MM.1S (cell line): ENCODE measurements at regions not wholly inside any gene's neighbourhood (a gene's known extent, or its start where the extent isn't known, plus 50 kb on each side); places are given as distances from the start of the nearest gene placed in this dataset.

Experiments used
- DNase-seq: peaks from one replicate; pipeline ENCODE4 v3.0.0-alpha.2; 2015
- H2AFZ ChIP-seq: fragments of 300-600 bp; sonication (generic); 2 replicates; pipeline ENCODE4 v1.6.0; 2016; ENCODE audit warnings: antibody characterized with exemption, low read length
- H3F3A ChIP-seq: fragments of 300-600 bp; sonication (generic); 2 replicates; pipeline ENCODE4 v1.6.1; 2016; ENCODE audit warnings: mild to moderate bottlenecking, antibody characterized with exemption, low read length, moderate library complexity, mixed read lengths; ENCODE audit not compliant: insufficient read depth
- H3K27ac ChIP-seq: fragments of 300-600 bp; sonication (generic); 2 replicates; pipeline ENCODE4 v1.5.1; 2016; ENCODE audit warnings: mild to moderate bottlenecking, low read length
- H3K27me3 ChIP-seq: fragments of 300-600 bp; sonication (generic); replicated peaks from 2 replicates; pipeline ENCODE4 v1.6.0; 2016; ENCODE audit warnings: low read length; ENCODE audit not compliant: insufficient read depth
- H3K36me3 ChIP-seq: fragments of 300-600 bp; sonication (generic); replicated peaks from 2 replicates; pipeline ENCODE4 v1.6.1; 2016; ENCODE audit warnings: mild to moderate bottlenecking, low read length, mixed read lengths; ENCODE audit not compliant: insufficient read depth
- H3K4me1 ChIP-seq: fragments of 300-600 bp; sonication (generic); 2 replicates; pipeline ENCODE4 v1.6.1; 2016; ENCODE audit warnings: low read length, mixed read lengths
- H3K4me2 ChIP-seq: fragments of 300-600 bp; sonication (generic); 2 replicates; pipeline ENCODE4 v1.6.0; 2016; ENCODE audit warnings: low read depth, low read length
- H3K4me3 ChIP-seq: fragments of 300-600 bp; sonication (generic); 2 replicates; pipeline ENCODE4 v1.5.1; 2016; ENCODE audit warnings: low read length, mixed read lengths
- H3K79me2 ChIP-seq: fragments of 300-600 bp; sonication (generic); 2 replicates; pipeline ENCODE4 v1.6.1; 2016; ENCODE audit warnings: mixed run types, low read length, mixed read lengths
- H3K9ac ChIP-seq: fragments of 300-600 bp; sonication (generic); 2 replicates; pipeline ENCODE4 v1.6.1; 2016; ENCODE audit warnings: low read length, mixed read lengths
- H3K9me2 ChIP-seq: fragments of 300-600 bp; sonication (generic); replicated peaks from 2 replicates; pipeline ENCODE4 v1.6.1; 2016; ENCODE audit warnings: mild to moderate bottlenecking, low read length, mixed read lengths; ENCODE audit not compliant: insufficient read depth
- H3K9me3 ChIP-seq: fragments of 300-600 bp; sonication (generic); replicated peaks from 2 replicates; pipeline ENCODE4 v1.6.1; 2016; ENCODE audit warnings: mild to moderate bottlenecking, low read length, mixed read lengths; ENCODE audit not compliant: insufficient read depth
- H4K20me1 ChIP-seq: fragments of 300-600 bp; sonication (generic); 2 replicates; pipeline ENCODE4 v1.6.1; 2016; ENCODE audit warnings: mild to moderate bottlenecking, low read length, moderate library complexity, mixed read lengths; ENCODE audit not compliant: insufficient read depth
- CTCF ChIP-seq: fragments of 300-600 bp; sonication (generic); IDR thresholded peaks from 2 replicates; pipeline ENCODE4 v1.5.1; 2016; ENCODE audit warnings: antibody characterized with exemption, low read length, mixed read lengths
- EZH2 ChIP-seq: fragments of 300-600 bp; sonication (generic); optimal IDR thresholded peaks from 2 replicates; pipeline ENCODE3; 2017; ENCODE audit warnings: low read depth, mild to moderate bottlenecking, antibody characterized with exemption, low read length, mixed read lengths
- EZH2phosphoT487 ChIP-seq: fragments of 300-600 bp; sonication (generic); IDR thresholded peaks from 2 replicates; pipeline ENCODE4 v1.6.1; 2018; ENCODE audit warnings: antibody characterized with exemption, low read length

DNA sequence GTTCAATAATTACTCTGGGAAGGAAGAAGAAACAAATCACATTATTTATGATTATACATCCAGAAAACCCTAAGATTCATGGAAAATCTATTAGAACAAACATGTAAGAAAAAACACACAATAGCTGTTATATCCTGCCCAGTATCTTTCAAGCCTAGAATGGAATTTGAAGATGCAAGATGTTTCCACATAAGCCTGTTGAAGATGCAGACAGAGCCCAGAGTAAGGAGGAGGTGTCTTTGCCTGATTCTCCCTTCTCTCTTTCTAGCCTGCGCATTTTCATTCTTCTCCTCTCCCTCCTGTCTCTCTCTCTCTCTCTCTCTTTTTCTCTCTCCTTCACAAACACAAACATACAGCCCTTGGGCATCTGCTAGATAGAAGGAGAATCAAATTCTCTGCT is 170.1 kb upstream of the INHBA start:
- no peaks in the 10 kb centered on the region for H4K20me1 ChIP-seq
- no peak for TF ChIP-seq EZH2phosphoT487
- TF ChIP-seq EZH2 = no peak
- no peak for TF ChIP-seq CTCF
- no peaks in the 10 kb centered on the region for H3K9me3 ChIP-seq

GRCh38 chr7:41870461-41871138 is 167.7 kb upstream of the INHBA start:
- H4K20me1 ChIP-seq = no peaks in the 10 kb centered on the region
- H3K27me3 ChIP-seq = no peaks in the 10 kb centered on the region
- H3K9me2 ChIP-seq = no peaks in the 10 kb centered on the region
- no peak overlapping the region for H2AFZ ChIP-seq
- TF ChIP-seq CTCF = no peak
- no peak for TF ChIP-seq EZH2phosphoT487
- no peak for TF ChIP-seq EZH2
- no peak overlapping the region for H3K9ac ChIP-seq
- no peak for DNase-seq
- H3K4me1 ChIP-seq = no peaks in the 10 kb centered on the region
- no peak overlapping the region for H3K4me3 ChIP-seq
- no peaks in the 10 kb centered on the region for H3K36me3 ChIP-seq
- no peak overlapping the region for H3K27ac ChIP-seq
- H3K9me3 ChIP-seq = no peaks in the 10 kb centered on the region
- no peak overlapping the region for H3K4me2 ChIP-seq
- no peaks in the 10 kb centered on the region for H3F3A ChIP-seq
- H3K79me2 ChIP-seq = no peaks in the 10 kb centered on the region

More for the DNA sequence above, 170.1 kb upstream of the INHBA start:
- Histone ChIP-seq H3K79me2 (no peaks in the 10 kb centered on the region), H3K36me3 (no peaks in the 10 kb centered on the region), H3K9me2 (no peaks in the 10 kb centered on the region), H3F3A (no peaks in the 10 kb centered on the region), H3K4me3 (no peak overlapping the region), H2AFZ (no peak overlapping the region), H3K27ac (no peak overlapping the region), H3K27me3 (no peaks in the 10 kb centered on the region), H3K4me1 (no peaks in the 10 kb centered on the region), H3K4me2 (no peak overlapping the region), H3K9ac (no peak overlapping the region)
- DNase-seq = no peak

GRCh38 chr7:41869997-41870396 is 167.1 kb upstream of the INHBA start:
- Histone ChIP-seq H3K79me2 (no peaks in the 10 kb centered on the region), H3K27me3 (no peaks in the 10 kb centered on the region), H3K9me2 (no peaks in the 10 kb centered on the region), H3K4me2 (no peak overlapping the region), H4K20me1 (no peaks in the 10 kb centered on the region), H3K4me3 (no peak overlapping the region), H3K4me1 (no peaks in the 10 kb centered on the region), H3K36me3 (no peaks in the 10 kb centered on the region), H3F3A (no peaks in the 10 kb centered on the region), H2AFZ (no peak overlapping the region), H3K27ac (no peak overlapping the region), H3K9ac (no peak overlapping the region), H3K9me3 (no peaks in the 10 kb centered on the region)
- TF ChIP-seq EZH2 (no peak), CTCF (no peak), EZH2phosphoT487 (no peak)
- DNase-seq = no peak
